GM23338 (cell line): ENCODE measurements at regions not wholly inside any gene's neighbourhood (a gene's known extent, or its start where the extent isn't known, plus 50 kb on each side); places are given as distances from the start of the nearest gene placed in this dataset.

Experiments
- ATAC-seq: fragments of 200-7000 bp; cut with Tn5 transposase; 3 replicates; pipeline ENCODE4 v1.9.1; 2020
- DNase-seq: peaks from one replicate; pipeline ENCODE4 v3.0.0-alpha.2; 2015; ENCODE audit warnings: low spot score
- H2AFZ ChIP-seq: fragments of 200-600 bp; sonication (generic); 2 replicates; pipeline ENCODE4 v1.8.0; 2016; ENCODE audit warnings: antibody characterized with exemption, mild to moderate bottlenecking, moderate library complexity
- H3F3A ChIP-seq: fragments of 200-600 bp; sonication (generic); replicated peaks from 2 replicates; pipeline ENCODE4 v1.8.0; 2017; ENCODE audit warnings: antibody characterized with exemption, mixed run types, low read depth
- H3K27ac ChIP-seq: fragments of 200-600 bp; sonication (generic); 2 replicates; pipeline ENCODE4 v1.6.1; 2016; ENCODE audit warnings: low read depth
- H3K27me3 ChIP-seq: fragments of 200-600 bp; sonication (generic); 2 replicates; pipeline ENCODE4 v1.8.0; 2016; ENCODE audit warnings: mild to moderate bottlenecking, mixed run types, moderate library complexity; ENCODE audit not compliant: insufficient read depth
- H3K36me3 ChIP-seq: fragments of 200-600 bp; sonication (generic); 2 replicates; pipeline ENCODE4 v1.8.0; 2016; ENCODE audit warnings: mild to moderate bottlenecking; ENCODE audit not compliant: insufficient read depth
- H3K4me1 ChIP-seq: fragments of 200-600 bp; sonication (generic); 2 replicates; pipeline ENCODE4 v1.8.0; 2016; ENCODE audit warnings: mild to moderate bottlenecking, moderate library complexity; ENCODE audit not compliant: insufficient read depth
- H3K4me2 ChIP-seq: fragments of 200-600 bp; sonication (generic); 2 replicates; pipeline ENCODE4 v1.7.1; 2017; ENCODE audit warnings: mixed run types
- H3K4me3 ChIP-seq: fragments of 200-600 bp; sonication (generic); 2 replicates; pipeline ENCODE4 v1.6.1; 2016; ENCODE audit warnings: mixed run types
- H3K79me2 ChIP-seq: fragments of 200-600 bp; sonication (generic); replicated peaks from 2 replicates; pipeline ENCODE4 v1.8.0; 2017; ENCODE audit warnings: mild to moderate bottlenecking; ENCODE audit not compliant: insufficient read depth
- H3K9me2 ChIP-seq: fragments of 200-600 bp; sonication (generic); 2 replicates; pipeline ENCODE4 v1.8.0; 2017; ENCODE audit not compliant: insufficient read depth
- H4K20me1 ChIP-seq: fragments of 200-600 bp; sonication (generic); replicated peaks from 2 replicates; pipeline ENCODE4 v1.8.0; 2017; ENCODE audit warnings: mild to moderate bottlenecking; ENCODE audit not compliant: insufficient read depth
- H3K27ac Mint-ChIP-seq: 2 replicates; pipeline ENCODE4 v1.8.0; 2020; ENCODE audit warnings: inconsistent platforms, mild to moderate bottlenecking, moderate library complexity, mixed read lengths
- H3K27me3 Mint-ChIP-seq: 3 replicates; pipeline ENCODE4 v1.8.0; 2022; ENCODE audit warnings: low read depth, mild to moderate bottlenecking, moderate library complexity, mixed read lengths, inconsistent platforms; ENCODE audit not compliant: insufficient read depth, poor library complexity
- H3K36me3 Mint-ChIP-seq: 3 replicates; pipeline ENCODE4 v1.8.0; 2021; ENCODE audit warnings: low read depth, mild to moderate bottlenecking, inconsistent platforms, moderate library complexity, mixed read lengths
- H3K4me1 Mint-ChIP-seq: 3 replicates; pipeline ENCODE4 v1.8.0; 2020; ENCODE audit warnings: mild to moderate bottlenecking, inconsistent platforms, mixed read lengths
- H3K4me3 Mint-ChIP-seq: 3 replicates; pipeline ENCODE4 v1.8.0; 2021; ENCODE audit warnings: moderate library complexity, mild to moderate bottlenecking, inconsistent platforms, mixed read lengths
- H3K9me3 Mint-ChIP-seq: 3 replicates; pipeline ENCODE4 v1.8.0; 2020; ENCODE audit warnings: moderate library complexity, mild to moderate bottlenecking, inconsistent platforms, mixed read lengths
- CREB1 ChIP-seq: fragments of 250-450 bp; sonication (Bioruptor Pico); IDR thresholded peaks from 2 replicates; pipeline ENCODE4 v1.5.0; 2020; ENCODE audit warnings: low read depth, mild to moderate bottlenecking, moderate library complexity
- CTCF ChIP-seq, 2 experiments: fragments of 200-600 bp in 1 of 2; sonication (generic) in 1 of 2; conservative IDR thresholded peaks; 2 replicates each; pipeline versions ENCODE4 v1.5.1 to v1.6.1; 2016 to 2017; ENCODE audit warnings: antibody characterized with exemption in 2 of 2, low read depth in 2 of 2, mild to moderate bottlenecking in 2 of 2, moderate library complexity in 1 of 2
- EZH2 ChIP-seq: fragments of 200-600 bp; sonication (generic); IDR thresholded peaks from one replicate; pipeline ENCODE4 v1.8.0; 2017; ENCODE audit warnings: antibody characterized with exemption, mild to moderate bottlenecking, low read depth; ENCODE audit not compliant: unreplicated experiment
- EZH2phosphoT487 ChIP-seq: fragments of 200-600 bp; sonication (generic); IDR thresholded peaks from one replicate; pipeline ENCODE4 v1.8.1; 2018; ENCODE audit warnings: antibody characterized with exemption; ENCODE audit not compliant: unreplicated experiment
- JUNB ChIP-seq: IDR thresholded peaks from one replicate; pipeline ENCODE4 v1.6.1; 2016; ENCODE audit warnings: antibody characterized with exemption; ENCODE audit not compliant: unreplicated experiment
- NANOG ChIP-seq: IDR thresholded peaks from 2 replicates; pipeline ENCODE4 v1.6.1; 2016; ENCODE audit warnings: antibody characterized with exemption, borderline replicate concordance
- REST ChIP-seq: IDR thresholded peaks from one replicate; pipeline ENCODE4 v1.6.1; 2018; ENCODE audit warnings: antibody characterized with exemption; ENCODE audit not compliant: unreplicated experiment
- STAT1 ChIP-seq: IDR thresholded peaks from one replicate; pipeline ENCODE4 v1.6.1; 2016; ENCODE audit warnings: antibody characterized with exemption; ENCODE audit not compliant: unreplicated experiment

- TF ChIP-seq STAT1 (no peak), EZH2phosphoT487 (no peak)
Observed at GRCh38 chr2:16073471-16073870, 133.1 kb downstream of the MYCN start (continued).

GRCh38 chr2:16072638-16073290, 132.4 kb downstream of the MYCN start:
- no peak for ATAC-seq
- DNase-seq = no peak
- Mint-ChIP-seq H3K4me1 (peaks cover 10% of the 10 kb centered on the region), H3K36me3 (peaks cover 2% of the 10 kb centered on the region; the same call in 2 of the 3 replicates), H3K27me3 (peaks cover 14% of the 10 kb centered on the region), H3K4me3 (no peak overlapping the region; the same call in 2 of the 3 replicates), H3K27ac (no peak overlapping the region), H3K9me3 (peaks cover 3% of the 10 kb centered on the region; the same call in 2 of the 3 replicates)
- H3K4me1 ChIP-seq = 0 out of 2 replicates have a peak, but pooled peaks cover 3% of the 10 kb centered on the region
- no peaks in the 10 kb centered on the region for H4K20me1 ChIP-seq
- H3K27ac ChIP-seq = no peak overlapping the region
- no peaks in the 10 kb centered on the region for H3K27me3 ChIP-seq
- H3K4me3 ChIP-seq = no peak overlapping the region
- no peak overlapping the region for H3K4me2 ChIP-seq
- H3F3A ChIP-seq = no peaks in the 10 kb centered on the region
- TF ChIP-seq REST (no peak), JUNB (no peak), CTCF (conservative IDR thresholded peaks at IDR 0.05; ENCODE audit: low read depth in 2 of 2) (peak in 1 of 2 experiments; percentile 40; a peak in 1 of 4 replicates), CREB1 (CRISPR knock-in tag) (no peak), EZH2 (no peak), NANOG (no peak)
- no peaks in the 10 kb centered on the region for H3K36me3 ChIP-seq
- no peaks in the 10 kb centered on the region for H3K79me2 ChIP-seq
- no peak overlapping the region for H2AFZ ChIP-seq
- no peaks in the 10 kb centered on the region for H3K9me2 ChIP-seq
